ENCODE measurements at regions not wholly inside any gene's neighbourhood (a gene's known extent, or its start where the extent isn't known, plus 50 kb on each side); places are given as distances from the start of the nearest gene placed in this dataset.

GRCh38 chr13:39200249-39200910 is 162.1 kb downstream of the NHLRC3 start:
- no peak for TF ChIP-seq EP300 (IDR thresholded peaks at IDR 0.05)
- no peak for TF ChIP-seq POLR2AphosphoS5 (IDR thresholded peaks at IDR 0.05)
- TF ChIP-seq POLR2A (IDR thresholded peaks at IDR 0.05) = no peak
- TF ChIP-seq CTCF (IDR thresholded peaks at IDR 0.05) = no peak
- ATAC-seq (ENCODE audit: low FRiP score in 2 of 2) (no peak), DNase-seq (no peak)
- Histone ChIP-seq H3K4me1 (peaks cover 0 to 10% (median 4%) of the 10 kb centered on the region in 4 donors), H3K9me3 (no peaks in the 10 kb centered on the region), H3K27me3 (no peaks in the 10 kb centered on the region), H3K27ac (peak overlapping the region in 2 of 4 donors; percentile 12 to 27), H3K36me3 (no peaks in the 10 kb centered on the region), H3K4me3 (no peak overlapping the region)
- 75 to 77% methylated on average over 4 of the region's 4 CpGs for WGBS, 2 donors

GRCh38 chr13:39201180-39201579 is 162.9 kb downstream of the NHLRC3 start:
- no peak for ATAC-seq (ENCODE audit: low FRiP score in 2 of 2)
- peak overlapping the region in 1 of 4 donors; percentile 12 for H3K27ac ChIP-seq
- TF ChIP-seq POLR2AphosphoS5 (IDR thresholded peaks at IDR 0.05) (no peak), POLR2A (IDR thresholded peaks at IDR 0.05) (no peak), EP300 (IDR thresholded peaks at IDR 0.05) (no peak), CTCF (IDR thresholded peaks at IDR 0.05) (no peak)
- H3K9me3 ChIP-seq = no peaks in the 10 kb centered on the region
- H3K27me3 ChIP-seq = no peaks in the 10 kb centered on the region
- no peak for DNase-seq
- H3K4me3 ChIP-seq = no peak overlapping the region
- H3K4me1 ChIP-seq = peaks cover 0 to 10% (median 4%) of the 10 kb centered on the region in 4 donors
- H3K36me3 ChIP-seq = no peaks in the 10 kb centered on the region
- WGBS, 2 donors = 64 to 78% methylated on average over 3 to 4 of the region's 4 CpGs

DNA sequence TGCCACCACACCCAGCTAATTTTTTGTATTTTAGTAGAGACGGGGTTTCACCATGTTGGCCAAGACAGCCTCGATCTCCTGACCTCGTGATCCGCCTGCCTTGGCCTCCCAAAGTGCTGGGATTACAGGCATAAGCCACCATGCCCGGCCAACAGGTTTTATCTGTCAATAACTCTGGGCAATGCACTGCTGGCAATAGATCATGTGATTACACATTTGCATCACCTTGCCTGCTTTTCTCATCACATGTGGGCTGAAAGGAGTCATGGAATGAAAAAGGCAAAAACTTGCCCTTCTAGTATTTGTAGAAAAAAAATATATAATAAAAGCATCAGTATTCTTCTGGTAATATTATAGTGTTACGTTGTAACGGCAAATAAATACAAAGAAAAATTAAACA is 164.5 kb downstream of the NHLRC3 start:
- H3K4me3 ChIP-seq = no peak overlapping the region
- WGBS, 2 donors = 68 to 73% methylated on average over 7 of the region's 7 CpGs
- DNase-seq (no peak), ATAC-seq (ENCODE audit: low FRiP score in 2 of 2) (no peak)
- no peaks in the 10 kb centered on the region for H3K36me3 ChIP-seq
- H3K27me3 ChIP-seq = no peaks in the 10 kb centered on the region
- no peaks in the 10 kb centered on the region for H3K4me1 ChIP-seq
- TF ChIP-seq POLR2A (IDR thresholded peaks at IDR 0.05) = no peak
- TF ChIP-seq CTCF (IDR thresholded peaks at IDR 0.05) = no peak
- TF ChIP-seq POLR2AphosphoS5 (IDR thresholded peaks at IDR 0.05) = no peak
- no peak for TF ChIP-seq EP300 (IDR thresholded peaks at IDR 0.05)
- H3K27ac ChIP-seq = no peak overlapping the region
- H3K9me3 ChIP-seq = no peaks in the 10 kb centered on the region

DNA sequence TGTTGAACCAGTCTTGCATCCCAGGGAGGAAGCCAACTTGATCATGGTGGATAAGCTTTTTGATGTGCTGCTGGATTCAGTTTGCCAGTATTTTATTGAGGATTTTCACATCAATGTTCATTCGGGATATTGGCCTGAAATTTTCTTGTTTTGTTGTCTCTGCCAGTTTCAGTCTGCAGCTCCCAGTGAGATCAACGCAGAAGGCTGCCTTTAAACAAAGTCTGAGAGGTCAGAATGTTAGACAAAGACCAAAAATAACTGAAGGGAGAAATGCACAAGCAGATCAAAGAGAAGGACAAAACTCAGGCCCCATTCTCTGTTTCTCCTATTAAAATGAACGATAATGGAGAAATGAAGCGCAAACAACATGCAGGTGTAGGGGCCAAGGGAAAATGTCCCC is 170.4 kb downstream of the NHLRC3 start:
- H3K27ac ChIP-seq = no peak overlapping the region
- WGBS, 2 donors = 60 to 71% methylated on average over 4 of the region's 4 CpGs
- H3K9me3 ChIP-seq = no peaks in the 10 kb centered on the region
- peaks cover 0 to 2% (median 0%) of the 10 kb centered on the region in 4 donors for H3K4me1 ChIP-seq
- H3K4me3 ChIP-seq = no peak overlapping the region
- DNase-seq (no peak), ATAC-seq (ENCODE audit: low FRiP score in 2 of 2) (no peak)
- H3K27me3 ChIP-seq = no peaks in the 10 kb centered on the region
- no peaks in the 10 kb centered on the region for H3K36me3 ChIP-seq
- no peak for TF ChIP-seq EP300 (IDR thresholded peaks at IDR 0.05)
- no peak for TF ChIP-seq POLR2A (IDR thresholded peaks at IDR 0.05)
- TF ChIP-seq POLR2AphosphoS5 (IDR thresholded peaks at IDR 0.05) = no peak
- TF ChIP-seq CTCF (IDR thresholded peaks at IDR 0.05) = no peak
